H9 (cell line): ENCODE measurements at regions not wholly inside any gene's neighbourhood (a gene's known extent, or its start where the extent isn't known, plus 50 kb on each side); places are given as distances from the start of the nearest gene placed in this dataset.

Source experiments
- DNase-seq: peaks from one replicate; pipeline ENCODE4 v3.0.0-alpha.2; 2017
- H2AFZ ChIP-seq: one replicate; pipeline ENCODE4 v1.6.1; 2013; ENCODE audit warnings: mild to moderate bottlenecking, low read length, control low read depth, moderate library complexity
- H2AK5ac ChIP-seq: 2 replicates; pipeline ENCODE4 v1.6.1; 2013; ENCODE audit warnings: low read length, control low read depth, mixed read lengths; ENCODE audit not compliant: insufficient read length
- H2BK120ac ChIP-seq: one replicate; pipeline ENCODE4 v1.6.1; 2013; ENCODE audit warnings: low read depth, mild to moderate bottlenecking, low read length, control low read depth, inconsistent platforms; ENCODE audit not compliant: poor library complexity, severe bottlenecking
- H2BK12ac ChIP-seq: 2 replicates; pipeline ENCODE4 v1.6.1; 2013; ENCODE audit warnings: low read length, control low read depth, mixed read lengths, low read depth; ENCODE audit not compliant: insufficient read length
- H2BK15ac ChIP-seq: 2 replicates; pipeline ENCODE4 v1.6.1; 2013; ENCODE audit warnings: low read depth, low read length, control low read depth
- H2BK20ac ChIP-seq: one replicate; pipeline ENCODE4 v1.6.1; 2013; ENCODE audit warnings: low read depth, mild to moderate bottlenecking, low read length, control low read depth, inconsistent platforms; ENCODE audit not compliant: poor library complexity, severe bottlenecking
- H2BK5ac ChIP-seq: 2 replicates; pipeline ENCODE4 v1.6.1; 2013; ENCODE audit warnings: low read length, control low read depth, mixed read lengths; ENCODE audit not compliant: insufficient read length
- H3K14ac ChIP-seq: 2 replicates; pipeline ENCODE4 v1.6.1; 2013; ENCODE audit warnings: low read length, control low read depth; ENCODE audit not compliant: insufficient read depth
- H3K18ac ChIP-seq: 2 replicates; pipeline ENCODE4 v1.6.1; 2013; ENCODE audit warnings: low read depth, mild to moderate bottlenecking, mixed read lengths, low read length, control low read depth; ENCODE audit not compliant: insufficient read length
- H3K23ac ChIP-seq: 2 replicates; pipeline ENCODE4 v1.6.1; 2013; ENCODE audit warnings: low read length, control low read depth, mixed read lengths, low read depth; ENCODE audit not compliant: insufficient read length
- H3K23me2 ChIP-seq: 2 replicates; pipeline ENCODE4 v1.6.1; 2013; ENCODE audit warnings: low read depth, mild to moderate bottlenecking, mixed read lengths, low read length, control low read depth; ENCODE audit not compliant: insufficient read length, poor library complexity, severe bottlenecking
- H3K27ac ChIP-seq: 2 replicates; pipeline ENCODE4 v1.5.1; 2013; ENCODE audit warnings: low read length, control low read depth, mixed read lengths, low read depth; ENCODE audit not compliant: insufficient read length
- H3K27me3 ChIP-seq: 2 replicates; pipeline ENCODE4 v1.6.1; 2013; ENCODE audit warnings: low read length, control low read depth, inconsistent platforms; ENCODE audit not compliant: insufficient read depth
- H3K4ac ChIP-seq: 2 replicates; pipeline ENCODE4 v1.6.1; 2013; ENCODE audit warnings: low read depth, mild to moderate bottlenecking, control low read depth, inconsistent platforms, low read length, moderate library complexity
- H3K4me1 ChIP-seq: 2 replicates; pipeline ENCODE4 v1.6.1; 2013; ENCODE audit warnings: low read length, control low read depth, inconsistent platforms; ENCODE audit not compliant: insufficient read depth
- H3K4me2 ChIP-seq: 2 replicates; pipeline ENCODE4 v1.6.1; 2013; ENCODE audit warnings: low read length, control low read depth, mixed read lengths; ENCODE audit not compliant: insufficient read length, insufficient read depth
- H3K56ac ChIP-seq: 2 replicates; pipeline ENCODE4 v1.6.1; 2013; ENCODE audit warnings: low read depth, mild to moderate bottlenecking, mixed read lengths, low read length, control low read depth; ENCODE audit not compliant: insufficient read length
- H3K79me1 ChIP-seq: 2 replicates; pipeline ENCODE4 v1.6.1; 2013; ENCODE audit warnings: low read depth, mild to moderate bottlenecking, moderate library complexity, low read length, control low read depth, inconsistent platforms; ENCODE audit not compliant: insufficient read depth, poor library complexity, severe bottlenecking
- H3K79me2 ChIP-seq: 2 replicates; pipeline ENCODE4 v1.6.1; 2013; ENCODE audit warnings: low read length, control low read depth, inconsistent platforms; ENCODE audit not compliant: insufficient read depth
- H3K9ac ChIP-seq: 2 replicates; pipeline ENCODE4 v1.6.1; 2013; ENCODE audit warnings: low read length, control low read depth, mixed read lengths; ENCODE audit not compliant: insufficient read length; ENCODE audit errors: extremely low read depth
- H3K9me3 ChIP-seq: one replicate; pipeline ENCODE4 v1.6.1; 2013; ENCODE audit warnings: low read depth, low read length, inconsistent platforms; ENCODE audit not compliant: control insufficient read depth
- H3T11ph ChIP-seq: one replicate; pipeline ENCODE4 v1.6.1; 2013; ENCODE audit warnings: mild to moderate bottlenecking, low read length, control low read depth, inconsistent platforms
- H4K20me1 ChIP-seq: one replicate; pipeline ENCODE4 v1.6.1; 2013; ENCODE audit not compliant: control insufficient read depth, insufficient read length, insufficient read depth
- H4K5ac ChIP-seq: 2 replicates; pipeline ENCODE4 v1.6.1; 2013; ENCODE audit warnings: low read depth, mild to moderate bottlenecking, mixed read lengths, low read length, control low read depth; ENCODE audit not compliant: insufficient read length
- H4K8ac ChIP-seq: replicated peaks from 2 replicates; pipeline ENCODE4 v1.6.1; 2013; ENCODE audit warnings: low read length, control low read depth, mixed read lengths, low read depth; ENCODE audit not compliant: insufficient read length
- H4K91ac ChIP-seq: 2 replicates; pipeline ENCODE4 v1.6.1; 2013; ENCODE audit warnings: low read depth, mild to moderate bottlenecking, moderate library complexity, mixed read lengths, low read length, control low read depth; ENCODE audit not compliant: insufficient read length
- H3K27ac Mint-ChIP-seq, 3 experiments: 2 replicates in 2 of 3; 3 replicates in 1 of 3; pipeline ENCODE4 v1.8.0; 2020 to 2021; ENCODE audit warnings: mixed read lengths in 3 of 3, mild to moderate bottlenecking in 1 of 3, moderate library complexity in 1 of 3
- H3K27me3 Mint-ChIP-seq: 2 replicates; pipeline ENCODE4 v1.8.0; 2021; ENCODE audit warnings: low read depth, mild to moderate bottlenecking, moderate library complexity, mixed read lengths
- H3K36me3 Mint-ChIP-seq, 3 experiments: 2 replicates in 2 of 3; 3 replicates in 1 of 3; pipeline ENCODE4 v1.8.0; 2020 to 2021; ENCODE audit warnings: low read depth in 3 of 3, mixed read lengths in 3 of 3; ENCODE audit not compliant: insufficient read depth in 1 of 3
- H3K4me1 Mint-ChIP-seq, 2 experiments: 2 replicates each; pipeline ENCODE4 v1.8.0; 2020; ENCODE audit warnings: mixed read lengths in 2 of 2
- H3K4me3 Mint-ChIP-seq, 2 experiments: 2 replicates in 1 of 2; 3 replicates in 1 of 2; pipeline ENCODE4 v1.8.0; 2020 to 2021; ENCODE audit warnings: mild to moderate bottlenecking in 2 of 2, mixed read lengths in 2 of 2, moderate library complexity in 1 of 2
- H3K9me3 Mint-ChIP-seq, 2 experiments: 2 replicates in 1 of 2; 3 replicates in 1 of 2; pipeline ENCODE4 v1.8.0; 2020; ENCODE audit warnings: mild to moderate bottlenecking in 2 of 2, mixed read lengths in 2 of 2, moderate library complexity in 1 of 2
- CTCF ChIP-seq: fragments of 200-600 bp; sonication (generic); conservative IDR thresholded peaks from 3 replicates; pipeline ENCODE4 v1.8.0; 2021; ENCODE audit warnings: antibody characterized with exemption, mild to moderate bottlenecking
- WGBS: extraction: QIAGEN DNeasy Blood & Tissue Kit; methylation state at CpG from one replicate; pipeline ENCODE4 v1.1.7; 2013; ENCODE audit warnings: missing lambda C conversion rate, low lambda C conversion rate, mixed read lengths; ENCODE audit not compliant: insufficient read length; ENCODE audit errors: extremely low coverage; 5-methylcytosine and 5-hydroxymethylcytosine counted together

- Histone ChIP-seq H4K91ac (no peak overlapping the region), H3K18ac (no peak overlapping the region), H3K56ac (no peak overlapping the region), H2BK5ac (no peak overlapping the region), H3K27me3 (no peaks in the 10 kb centered on the region), H2AFZ (no peak overlapping the region), H3K4me2 (no peak overlapping the region), H3T11ph (no peak overlapping the region), H4K8ac (no peak overlapping the region), H3K23ac (no peak overlapping the region), H3K14ac (no peak overlapping the region), H4K20me1 (no peaks in the 10 kb centered on the region), H3K27ac (no peak overlapping the region), H3K79me2 (no peaks in the 10 kb centered on the region), H2BK20ac (no peak overlapping the region), H3K79me1 (no peaks in the 10 kb centered on the region), H3K9ac (no peak overlapping the region), H3K4me1 (no peaks in the 10 kb centered on the region), H2BK15ac (no peak overlapping the region), H2BK120ac (no peak overlapping the region), H4K5ac (no peak overlapping the region), H3K4ac (no peak overlapping the region), H2BK12ac (no peak overlapping the region), H2AK5ac (no peak overlapping the region), H3K9me3 (no peaks in the 10 kb centered on the region), H3K23me2 (no peaks in the 10 kb centered on the region)
- WGBS, result no CpG with 5 or more reads among the region's 2 CpGs
- DNase-seq, result no peak
- no peak for TF ChIP-seq CTCF
- no peak overlapping the region; a peak in 1 of 7 replicates for H3K27ac Mint-ChIP-seq
- no peaks in the 10 kb centered on the region for H3K4me1 Mint-ChIP-seq
- no peaks in the 10 kb centered on the region for H3K27me3 Mint-ChIP-seq
- H3K36me3 Mint-ChIP-seq, result peaks cover 0 to 9% (median 5%) of the 10 kb centered on the region in 3 experiments; a peak in 2 of 7 replicates
- H3K4me3 Mint-ChIP-seq, result no peak overlapping the region
- H3K9me3 Mint-ChIP-seq, result peaks cover 12 to 16% of the 10 kb centered on the region in 2 experiments; a peak in 4 of 5 replicates
Measured at GRCh38 chr1:199907361-199907760, 120.1 kb upstream of the NR5A2 start.
